ENCODE measurements at regions not wholly inside any gene's neighbourhood (a gene's known extent, or its start where the extent isn't known, plus 50 kb on each side); places are given as distances from the start of the nearest gene placed in this dataset.

DNA sequence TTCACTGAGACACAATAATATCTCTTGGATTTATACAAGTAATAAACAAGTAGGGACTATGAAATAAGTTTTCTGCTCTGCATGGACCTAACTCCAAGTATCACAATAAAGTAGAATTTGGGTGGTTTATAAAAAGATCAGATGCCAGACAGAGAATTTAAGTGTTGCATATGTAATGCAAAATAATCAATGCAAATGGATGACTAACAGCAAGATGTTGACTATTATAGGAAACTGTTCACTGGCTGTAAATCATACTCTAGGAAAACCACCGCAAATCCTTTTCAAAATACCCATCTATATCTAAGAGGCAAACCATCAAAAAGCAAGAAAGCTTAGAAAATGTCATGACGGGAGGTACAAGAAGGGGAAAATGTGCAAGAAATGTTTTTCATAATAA lies 539.8 kb upstream of the FAM174A start:
- no peaks in the 10 kb centered on the region for H3K4me1 ChIP-seq (ENCODE audit: control insufficient read depth, insufficient read depth, low read length)
- H3K4me3 ChIP-seq (ENCODE audit: low read length): no peak overlapping the region
- no peaks in the 10 kb centered on the region for H3K27me3 ChIP-seq (ENCODE audit: control insufficient read depth, insufficient read depth, low read length)
- H3K36me3 ChIP-seq (ENCODE audit: control insufficient read depth, insufficient read depth, low read length): no peaks in the 10 kb centered on the region
- no peak overlapping the region for H3K9ac ChIP-seq (ENCODE audit: low read length)
- no peaks in the 10 kb centered on the region for H3K9me3 ChIP-seq (ENCODE audit: control insufficient read depth, low read length)

DNA sequence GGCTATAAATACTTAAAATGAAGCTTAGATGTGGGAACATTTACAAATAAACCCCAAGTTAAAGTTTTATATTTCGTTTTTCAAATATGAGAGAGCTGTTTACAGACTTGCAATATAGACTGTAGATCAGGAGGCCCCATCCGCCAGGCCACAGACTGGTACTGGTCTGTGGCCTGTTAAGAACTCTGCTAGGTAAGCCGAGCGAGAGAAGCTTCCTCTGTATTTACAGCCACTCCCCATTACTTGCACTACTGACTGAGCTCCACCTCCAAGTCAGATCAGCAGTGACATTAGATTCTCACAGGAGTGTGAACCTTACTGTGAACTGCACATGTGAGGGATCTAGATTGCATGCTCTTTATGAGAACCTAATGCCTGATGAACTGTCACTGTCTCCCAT lies 561.4 kb upstream of the FAM174A start:
- H3K4me3 ChIP-seq (ENCODE audit: low read length): no peak overlapping the region
- no peaks in the 10 kb centered on the region for H3K27me3 ChIP-seq (ENCODE audit: control insufficient read depth, insufficient read depth, low read length)
- no peaks in the 10 kb centered on the region for H3K4me1 ChIP-seq (ENCODE audit: control insufficient read depth, insufficient read depth, low read length)
- H3K36me3 ChIP-seq (ENCODE audit: control insufficient read depth, insufficient read depth, low read length): no peaks in the 10 kb centered on the region
- H3K9ac ChIP-seq (ENCODE audit: low read length): no peak overlapping the region
- no peaks in the 10 kb centered on the region for H3K9me3 ChIP-seq (ENCODE audit: control insufficient read depth, low read length)

DNA sequence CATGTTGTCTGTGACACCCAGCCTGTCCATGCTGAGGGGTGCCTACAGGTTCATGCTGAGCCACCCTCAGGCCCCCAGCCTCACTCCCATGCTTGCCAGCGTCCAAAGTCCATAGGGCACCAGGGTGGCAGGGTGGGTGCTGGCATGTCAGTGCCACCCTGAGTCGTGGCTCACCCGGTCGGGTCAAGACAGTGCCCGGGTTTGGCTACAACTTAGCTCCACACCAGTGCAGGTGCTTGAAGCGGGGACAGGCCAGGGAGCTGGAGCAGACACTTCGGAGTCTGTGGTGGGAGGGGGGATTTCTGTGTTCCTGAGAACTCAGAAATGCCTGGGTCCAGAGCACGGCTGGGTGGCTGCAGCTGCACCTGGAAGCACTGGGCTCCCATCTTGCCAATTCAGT lies 579.2 kb upstream of the FAM174A start:
- no peak overlapping the region for H3K4me3 ChIP-seq (ENCODE audit: low read length)
- H3K9me3 ChIP-seq (ENCODE audit: control insufficient read depth, low read length): no peaks in the 10 kb centered on the region
- H3K36me3 ChIP-seq (ENCODE audit: control insufficient read depth, insufficient read depth, low read length): no peaks in the 10 kb centered on the region
- no peaks in the 10 kb centered on the region for H3K27me3 ChIP-seq (ENCODE audit: control insufficient read depth, insufficient read depth, low read length)
- H3K4me1 ChIP-seq (ENCODE audit: control insufficient read depth, insufficient read depth, low read length): no peaks in the 10 kb centered on the region
- H3K9ac ChIP-seq (ENCODE audit: low read length): no peak overlapping the region

DNA sequence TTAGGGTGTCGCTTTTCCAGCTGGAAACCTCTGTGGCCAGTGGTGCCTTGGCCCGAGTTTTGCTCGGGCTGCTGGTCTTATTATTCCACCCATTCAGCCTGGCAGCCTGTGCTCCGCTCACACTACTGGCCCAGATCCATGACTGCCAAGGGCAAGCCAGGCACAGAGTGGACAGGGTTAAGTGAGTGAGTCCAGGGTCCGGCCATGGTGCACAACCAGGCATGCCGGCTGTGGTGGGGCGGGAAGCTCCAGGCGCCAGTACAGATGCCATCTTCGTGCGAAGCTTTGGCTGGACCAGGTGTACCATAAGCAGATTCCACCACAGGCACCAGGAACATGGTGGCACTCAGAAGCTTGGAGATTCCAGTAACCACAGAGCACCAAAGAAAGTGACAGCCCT lies 580.2 kb upstream of the FAM174A start:
- H3K9me3 ChIP-seq (ENCODE audit: control insufficient read depth, low read length): no peaks in the 10 kb centered on the region
- H3K9ac ChIP-seq (ENCODE audit: low read length): no peak overlapping the region
- no peaks in the 10 kb centered on the region for H3K36me3 ChIP-seq (ENCODE audit: control insufficient read depth, insufficient read depth, low read length)
- no peaks in the 10 kb centered on the region for H3K27me3 ChIP-seq (ENCODE audit: control insufficient read depth, insufficient read depth, low read length)
- no peaks in the 10 kb centered on the region for H3K4me1 ChIP-seq (ENCODE audit: control insufficient read depth, insufficient read depth, low read length)
- no peak overlapping the region for H3K4me3 ChIP-seq (ENCODE audit: low read length)

DNA sequence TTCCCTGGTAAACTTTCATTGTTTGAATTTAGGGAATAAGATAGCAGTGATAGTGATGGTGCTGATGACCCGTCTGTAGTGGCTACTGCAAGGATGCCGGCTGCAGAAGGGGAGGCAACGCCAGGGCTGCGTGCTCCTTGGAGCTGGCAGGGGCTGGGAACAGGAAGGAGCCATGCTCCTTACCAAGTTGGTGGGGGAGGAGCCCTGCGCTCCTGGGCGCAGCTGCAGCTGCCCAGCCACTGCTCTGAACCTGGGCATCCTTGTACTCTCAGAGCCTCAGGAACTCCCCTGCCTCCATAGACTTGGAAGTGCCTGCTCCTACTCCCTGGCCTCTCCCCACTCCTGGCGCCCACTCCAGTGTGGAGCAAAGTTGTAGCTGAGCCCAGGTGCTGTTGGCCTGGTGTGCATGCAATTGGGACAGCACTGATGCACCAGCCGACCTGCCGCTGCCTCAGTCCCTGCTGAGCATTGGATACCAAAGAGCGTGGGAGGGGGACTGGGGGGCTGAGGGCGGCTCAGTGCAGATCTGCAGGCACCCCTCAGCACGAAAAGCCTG lies 585.1 kb upstream of the FAM174A start:
- Histone ChIP-seq H3K9me3 (ENCODE audit: control insufficient read depth, low read length) (no peaks in the 10 kb centered on the region), H3K4me3 (ENCODE audit: low read length) (no peak overlapping the region)

DNA sequence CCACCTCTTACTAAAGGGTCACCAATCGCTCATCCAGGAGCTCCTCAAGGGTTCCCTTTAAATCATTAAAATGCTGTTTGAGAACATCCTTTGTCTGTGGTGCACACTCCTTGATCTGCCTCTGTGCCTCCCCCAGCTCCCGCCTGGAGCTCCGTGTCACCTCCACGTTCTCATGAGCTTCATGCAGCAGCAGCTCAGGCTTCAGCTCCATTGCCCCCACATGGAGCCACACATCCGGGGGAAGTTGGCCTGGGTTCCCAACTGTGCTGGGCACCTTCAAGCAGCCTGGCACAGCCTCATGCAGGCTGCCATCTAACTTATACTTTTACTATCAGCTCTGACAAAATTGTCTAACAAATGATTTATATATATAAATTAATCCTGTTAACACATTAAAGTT lies 585.8 kb upstream of the FAM174A start:
- Histone ChIP-seq H3K36me3 (ENCODE audit: control insufficient read depth, insufficient read depth, low read length) (no peaks in the 10 kb centered on the region), H3K4me3 (ENCODE audit: low read length) (no peak overlapping the region), H3K27me3 (ENCODE audit: control insufficient read depth, insufficient read depth, low read length) (no peaks in the 10 kb centered on the region), H3K9me3 (ENCODE audit: control insufficient read depth, low read length) (no peaks in the 10 kb centered on the region), H3K4me1 (ENCODE audit: control insufficient read depth, insufficient read depth, low read length) (no peaks in the 10 kb centered on the region), H3K9ac (ENCODE audit: low read length) (no peak overlapping the region)

More for the DNA sequence above, 585.1 kb upstream of the FAM174A start:
- H3K36me3 ChIP-seq (ENCODE audit: control insufficient read depth, insufficient read depth, low read length): no peaks in the 10 kb centered on the region
- H3K27me3 ChIP-seq (ENCODE audit: control insufficient read depth, insufficient read depth, low read length): no peaks in the 10 kb centered on the region
- no peaks in the 10 kb centered on the region for H3K4me1 ChIP-seq (ENCODE audit: control insufficient read depth, insufficient read depth, low read length)
- no peak overlapping the region for H3K9ac ChIP-seq (ENCODE audit: low read length)

DNA sequence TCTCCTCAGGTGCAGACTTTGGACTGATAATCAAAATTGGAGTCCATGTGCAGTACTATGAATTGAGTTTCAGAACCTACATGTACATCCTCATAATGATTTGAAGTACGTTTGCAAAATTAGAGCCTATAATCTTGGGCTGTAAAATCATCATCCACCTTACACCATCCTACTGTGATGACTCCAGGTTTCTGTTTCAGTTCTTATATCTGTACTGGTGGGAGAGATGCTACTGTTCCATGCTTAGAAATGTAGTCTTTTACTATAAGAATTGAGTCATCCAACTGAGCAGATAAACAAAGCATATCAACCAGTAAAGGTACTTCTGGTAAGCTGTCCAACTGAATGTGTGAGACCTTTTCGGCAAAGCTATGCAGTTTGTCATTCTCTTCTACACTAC lies 586.3 kb upstream of the FAM174A start:
- no peaks in the 10 kb centered on the region for H3K9me3 ChIP-seq (ENCODE audit: control insufficient read depth, low read length)
- no peaks in the 10 kb centered on the region for H3K36me3 ChIP-seq (ENCODE audit: control insufficient read depth, insufficient read depth, low read length)
- H3K4me1 ChIP-seq (ENCODE audit: control insufficient read depth, insufficient read depth, low read length): no peaks in the 10 kb centered on the region
- H3K4me3 ChIP-seq (ENCODE audit: low read length): no peak overlapping the region
- H3K9ac ChIP-seq (ENCODE audit: low read length): no peak overlapping the region
- H3K27me3 ChIP-seq (ENCODE audit: control insufficient read depth, insufficient read depth, low read length): no peaks in the 10 kb centered on the region

DNA sequence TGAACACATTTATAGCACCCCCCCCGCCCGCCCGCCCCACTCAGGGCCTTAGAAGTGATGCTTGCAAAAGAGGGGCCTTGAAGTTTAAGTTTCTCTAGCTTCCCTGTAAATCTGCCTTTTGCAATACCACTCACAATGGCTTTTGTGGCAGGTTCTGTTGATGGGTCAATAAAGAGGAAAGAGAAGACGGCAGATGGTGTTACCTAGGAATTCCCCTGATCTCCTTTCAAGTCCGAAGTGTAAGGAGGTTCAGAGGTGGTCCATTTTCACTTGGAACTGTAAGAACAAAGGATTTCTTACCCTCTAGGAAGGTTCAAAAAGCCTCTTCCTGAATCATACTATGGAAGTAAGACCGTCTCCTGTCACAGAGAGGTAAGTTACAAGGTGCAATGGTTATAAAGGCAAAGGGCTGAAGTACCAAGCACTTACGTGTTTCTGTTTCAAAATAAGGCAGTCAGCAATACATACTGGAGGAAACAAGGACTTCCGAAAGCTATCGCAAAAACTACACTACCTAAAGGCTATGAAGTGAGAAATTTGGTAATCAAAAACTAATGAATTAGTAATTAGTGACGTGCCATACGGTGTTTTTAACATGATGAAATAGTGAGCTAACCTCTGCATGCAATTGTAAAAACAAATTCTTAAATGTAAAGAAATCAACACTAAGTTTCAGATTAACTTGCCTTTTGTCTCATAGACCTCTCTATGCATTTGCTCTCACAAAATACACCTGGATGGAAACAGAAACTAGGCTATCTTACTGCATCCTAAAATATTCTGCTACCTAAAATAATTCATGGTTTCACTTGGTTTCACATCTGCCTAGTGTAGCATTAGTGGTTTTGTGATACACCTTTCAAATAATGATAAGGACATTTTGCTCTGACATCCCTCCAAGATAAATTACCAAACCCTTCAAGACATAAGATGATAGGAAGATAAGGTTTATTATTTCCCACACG lies 589.4 kb upstream of the FAM174A start:
- Histone ChIP-seq H3K27me3 (ENCODE audit: control insufficient read depth, insufficient read depth, low read length) (no peaks in the 10 kb centered on the region), H3K4me3 (ENCODE audit: low read length) (no peak overlapping the region), H3K4me1 (ENCODE audit: control insufficient read depth, insufficient read depth, low read length) (no peaks in the 10 kb centered on the region)

DNA sequence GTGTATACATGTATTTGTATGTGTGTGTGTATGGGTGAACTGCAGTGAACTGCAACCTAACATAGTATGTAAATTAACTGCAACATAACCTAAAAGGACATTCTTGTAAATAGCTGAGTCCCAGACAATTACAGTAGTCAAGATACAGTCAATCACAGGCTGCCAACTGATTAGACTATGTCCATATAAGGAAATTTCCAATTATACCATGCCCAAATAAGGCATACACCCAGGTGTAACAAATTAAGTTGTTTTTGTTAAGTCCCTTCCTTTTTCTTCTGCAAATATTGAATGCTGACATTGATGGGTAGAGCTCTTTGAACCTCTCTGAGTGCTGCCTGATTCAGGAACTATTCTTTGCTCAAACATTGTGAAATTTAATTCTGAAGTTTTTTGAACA lies 594.6 kb upstream of the FAM174A start:
- no peaks in the 10 kb centered on the region for H3K36me3 ChIP-seq (ENCODE audit: control insufficient read depth, insufficient read depth, low read length)
- H3K4me3 ChIP-seq (ENCODE audit: low read length): no peak overlapping the region
- H3K4me1 ChIP-seq (ENCODE audit: control insufficient read depth, insufficient read depth, low read length): no peaks in the 10 kb centered on the region

More for the DNA sequence above, 589.4 kb upstream of the FAM174A start:
- H3K36me3 ChIP-seq (ENCODE audit: control insufficient read depth, insufficient read depth, low read length): no peaks in the 10 kb centered on the region
- H3K9me3 ChIP-seq (ENCODE audit: control insufficient read depth, low read length): no peaks in the 10 kb centered on the region
- no peak overlapping the region for H3K9ac ChIP-seq (ENCODE audit: low read length)

DNA sequence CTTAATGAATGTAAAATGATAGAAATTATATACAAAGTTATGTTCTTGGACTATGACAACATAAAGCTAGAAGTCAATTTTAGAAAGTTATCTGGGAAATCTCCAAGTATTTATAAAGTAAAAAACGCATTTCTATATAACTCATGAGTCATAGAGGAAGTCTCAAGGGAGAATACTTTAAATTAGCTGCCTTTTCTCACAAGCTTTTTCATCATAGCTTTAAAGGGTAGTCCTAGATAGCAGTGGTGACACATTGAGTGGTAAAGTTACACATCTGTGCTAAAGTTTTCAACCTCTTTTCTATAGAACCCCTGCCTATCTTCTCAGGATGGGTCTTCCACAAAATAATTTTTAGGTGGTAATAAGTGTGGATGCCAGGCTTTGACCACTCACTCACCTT lies 598.3 kb upstream of the FAM174A start:
- no peaks in the 10 kb centered on the region for H3K27me3 ChIP-seq (ENCODE audit: control insufficient read depth, insufficient read depth, low read length)
- H3K36me3 ChIP-seq (ENCODE audit: control insufficient read depth, insufficient read depth, low read length): no peaks in the 10 kb centered on the region
- H3K9me3 ChIP-seq (ENCODE audit: control insufficient read depth, low read length): no peaks in the 10 kb centered on the region
- no peaks in the 10 kb centered on the region for H3K4me1 ChIP-seq (ENCODE audit: control insufficient read depth, insufficient read depth, low read length)
- no peak overlapping the region for H3K4me3 ChIP-seq (ENCODE audit: low read length)
- H3K9ac ChIP-seq (ENCODE audit: low read length): no peak overlapping the region

More for the DNA sequence above, 594.6 kb upstream of the FAM174A start:
- Histone ChIP-seq H3K27me3 (ENCODE audit: control insufficient read depth, insufficient read depth, low read length) (no peaks in the 10 kb centered on the region), H3K9me3 (ENCODE audit: control insufficient read depth, low read length) (no peaks in the 10 kb centered on the region), H3K9ac (ENCODE audit: low read length) (no peak overlapping the region)

DNA sequence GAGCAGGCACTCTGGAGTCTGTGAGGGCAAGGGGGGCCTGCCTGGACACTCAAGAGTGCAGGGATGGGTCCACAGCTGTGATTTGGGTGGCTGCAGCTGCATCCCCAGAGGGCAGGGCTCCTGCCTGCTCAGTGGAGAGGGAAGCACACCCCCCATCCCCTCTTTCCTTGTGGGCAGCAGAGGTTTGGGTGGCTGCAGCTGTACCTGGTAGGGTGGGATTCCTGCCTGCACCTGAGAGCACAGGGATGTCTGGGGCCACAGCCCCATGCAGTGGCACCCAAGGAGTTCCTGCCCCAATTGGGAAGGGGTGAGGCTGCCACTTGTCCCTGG lies 605.4 kb upstream of the FAM174A start:
- H3K36me3 ChIP-seq (ENCODE audit: control insufficient read depth, insufficient read depth, low read length): no peaks in the 10 kb centered on the region
- no peaks in the 10 kb centered on the region for H3K9me3 ChIP-seq (ENCODE audit: control insufficient read depth, low read length)
- no peak overlapping the region for H3K9ac ChIP-seq (ENCODE audit: low read length)
- H3K4me1 ChIP-seq (ENCODE audit: control insufficient read depth, insufficient read depth, low read length): no peaks in the 10 kb centered on the region
- H3K27me3 ChIP-seq (ENCODE audit: control insufficient read depth, insufficient read depth, low read length): no peaks in the 10 kb centered on the region
- H3K4me3 ChIP-seq (ENCODE audit: low read length): no peak overlapping the region

DNA sequence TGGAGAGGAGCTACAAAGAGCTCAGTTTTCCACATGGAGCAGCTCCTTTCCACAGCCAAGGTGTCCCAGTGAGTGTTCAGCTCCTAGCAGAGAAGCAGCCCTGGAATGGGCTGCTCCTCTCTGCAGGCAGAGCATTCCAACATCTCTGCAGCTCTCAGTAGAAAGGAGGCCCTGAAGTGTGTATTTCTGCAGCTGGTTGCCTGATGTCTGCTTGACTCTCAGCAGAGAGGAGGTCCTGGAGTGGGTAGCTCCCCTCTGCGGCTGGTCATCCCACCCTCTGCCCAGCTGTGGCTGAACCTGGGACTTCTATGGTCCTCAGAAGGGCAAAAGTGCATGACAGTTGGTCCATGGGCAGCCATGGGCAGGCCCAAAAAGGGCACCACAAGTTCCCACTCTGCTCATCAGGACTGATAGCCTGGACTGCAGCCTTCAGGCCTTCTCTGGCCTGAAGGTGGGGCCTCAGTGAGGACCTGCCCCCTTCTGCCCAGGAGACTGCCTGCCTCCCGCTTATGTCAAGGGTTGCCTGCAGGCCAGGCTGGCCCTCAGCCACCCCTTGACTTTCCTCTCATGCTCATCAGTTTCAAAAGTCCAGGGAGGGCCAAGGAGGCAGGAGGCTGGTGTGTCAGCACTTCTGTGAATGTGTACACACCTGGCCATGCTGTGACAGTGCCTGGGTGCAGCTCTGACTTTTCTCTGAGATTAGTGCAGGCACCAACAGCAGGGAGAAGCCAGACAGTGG lies 605.9 kb upstream of the FAM174A start:
- no peaks in the 10 kb centered on the region for H3K27me3 ChIP-seq (ENCODE audit: control insufficient read depth, insufficient read depth, low read length)
- H3K4me3 ChIP-seq (ENCODE audit: low read length): no peak overlapping the region

More for the DNA sequence above, 605.9 kb upstream of the FAM174A start:
- no peaks in the 10 kb centered on the region for H3K4me1 ChIP-seq (ENCODE audit: control insufficient read depth, insufficient read depth, low read length)
- H3K36me3 ChIP-seq (ENCODE audit: control insufficient read depth, insufficient read depth, low read length): no peaks in the 10 kb centered on the region
- no peaks in the 10 kb centered on the region for H3K9me3 ChIP-seq (ENCODE audit: control insufficient read depth, low read length)
- no peak overlapping the region for H3K9ac ChIP-seq (ENCODE audit: low read length)

All from mucosa of stomach (tissue), 1 donor.